RWPE2 (cell line): ENCODE measurements at regions not wholly inside any gene's neighbourhood (a gene's known extent, or its start where the extent isn't known, plus 50 kb on each side); places are given as distances from the start of the nearest gene placed in this dataset.

Experiments used
- ATAC-seq: fragments of 200-7000 bp; cut with Tn5 transposase; 3 replicates; pipeline ENCODE4 v1.9.1; 2021; ENCODE audit warnings: low read depth
- DNase-seq: peaks from one replicate; pipeline ENCODE4 v3.0.0-alpha.2; 2020; ENCODE audit warnings: low spot score
- H3K27ac ChIP-seq: fragments of 450-650 bp; 2 replicates; pipeline ENCODE4 v1.5.1; 2017; ENCODE audit warnings: mild to moderate bottlenecking; ENCODE audit not compliant: poor library complexity, severe bottlenecking
- H3K27me3 ChIP-seq: fragments of 250-450 bp; sonication (Bioruptor Pico); 2 replicates; pipeline ENCODE4 v1.5.1; 2021; ENCODE audit warnings: mild to moderate bottlenecking, moderate library complexity; ENCODE audit not compliant: insufficient read depth, poor library complexity, severe bottlenecking
- H3K36me3 ChIP-seq: fragments of 250-450 bp; sonication (Bioruptor Pico); 2 replicates; pipeline ENCODE4 v1.5.1; 2020; ENCODE audit warnings: low read depth, mild to moderate bottlenecking, moderate library complexity
- H3K4me1 ChIP-seq: fragments of 250-450 bp; sonication (Bioruptor Pico); 2 replicates; pipeline ENCODE4 v1.5.1; 2021; ENCODE audit warnings: mild to moderate bottlenecking, moderate library complexity; ENCODE audit not compliant: insufficient read depth, poor library complexity, severe bottlenecking
- H3K4me3 ChIP-seq: fragments of 250-450 bp; sonication (Bioruptor Pico); 2 replicates; pipeline ENCODE4 v1.5.1; 2021; ENCODE audit warnings: mild to moderate bottlenecking, moderate library complexity; ENCODE audit not compliant: severe bottlenecking
- H3K9me3 ChIP-seq: fragments of 250-450 bp; sonication (Bioruptor Pico); 2 replicates; pipeline ENCODE4 v1.5.1; 2021; ENCODE audit warnings: mild to moderate bottlenecking, moderate library complexity; ENCODE audit not compliant: severe bottlenecking
- TF ChIP-seq, protein P1 (sequence below): fragments of 450-650 bp; IDR thresholded peaks from one replicate; pipeline ENCODE4 v1.5.1; 2017; ENCODE audit warnings: mild to moderate bottlenecking, moderate library complexity; ENCODE audit not compliant: poor library complexity, severe bottlenecking

DNA sequence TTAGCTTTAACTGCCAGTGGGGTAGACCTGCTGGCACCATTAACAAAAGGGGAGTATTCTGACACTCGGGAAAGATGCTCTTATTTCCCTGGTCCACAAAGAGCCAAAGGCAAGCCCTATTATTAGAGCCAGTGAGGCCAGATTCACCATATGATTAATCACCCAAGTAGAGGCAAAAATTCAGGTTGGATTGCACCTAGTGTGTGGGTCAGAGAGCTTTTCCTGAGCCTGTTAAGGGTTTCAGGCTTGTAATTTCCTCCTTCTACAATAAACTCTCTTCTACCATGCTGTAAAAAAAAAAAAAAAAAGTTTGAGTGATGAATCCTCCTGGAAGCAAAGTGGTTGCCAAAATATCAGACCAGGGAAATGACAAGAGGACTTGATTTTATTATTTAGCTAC is 163.5 kb downstream of the MBL2 start:
- DNase-seq (no peak), ATAC-seq (no peak)
- H3K27ac ChIP-seq: no peak overlapping the region
- H3K4me1 ChIP-seq: no peaks in the 10 kb centered on the region
- TF ChIP-seq, protein P1, sequence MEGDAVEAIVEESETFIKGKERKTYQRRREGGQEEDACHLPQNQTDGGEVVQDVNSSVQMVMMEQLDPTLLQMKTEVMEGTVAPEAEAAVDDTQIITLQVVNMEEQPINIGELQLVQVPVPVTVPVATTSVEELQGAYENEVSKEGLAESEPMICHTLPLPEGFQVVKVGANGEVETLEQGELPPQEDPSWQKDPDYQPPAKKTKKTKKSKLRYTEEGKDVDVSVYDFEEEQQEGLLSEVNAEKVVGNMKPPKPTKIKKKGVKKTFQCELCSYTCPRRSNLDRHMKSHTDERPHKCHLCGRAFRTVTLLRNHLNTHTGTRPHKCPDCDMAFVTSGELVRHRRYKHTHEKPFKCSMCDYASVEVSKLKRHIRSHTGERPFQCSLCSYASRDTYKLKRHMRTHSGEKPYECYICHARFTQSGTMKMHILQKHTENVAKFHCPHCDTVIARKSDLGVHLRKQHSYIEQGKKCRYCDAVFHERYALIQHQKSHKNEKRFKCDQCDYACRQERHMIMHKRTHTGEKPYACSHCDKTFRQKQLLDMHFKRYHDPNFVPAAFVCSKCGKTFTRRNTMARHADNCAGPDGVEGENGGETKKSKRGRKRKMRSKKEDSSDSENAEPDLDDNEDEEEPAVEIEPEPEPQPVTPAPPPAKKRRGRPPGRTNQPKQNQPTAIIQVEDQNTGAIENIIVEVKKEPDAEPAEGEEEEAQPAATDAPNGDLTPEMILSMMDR: no peak
- no peaks in the 10 kb centered on the region for H3K9me3 ChIP-seq
- H3K36me3 ChIP-seq: no peaks in the 10 kb centered on the region
- H3K4me3 ChIP-seq: no peak overlapping the region
- no peaks in the 10 kb centered on the region for H3K27me3 ChIP-seq

DNA sequence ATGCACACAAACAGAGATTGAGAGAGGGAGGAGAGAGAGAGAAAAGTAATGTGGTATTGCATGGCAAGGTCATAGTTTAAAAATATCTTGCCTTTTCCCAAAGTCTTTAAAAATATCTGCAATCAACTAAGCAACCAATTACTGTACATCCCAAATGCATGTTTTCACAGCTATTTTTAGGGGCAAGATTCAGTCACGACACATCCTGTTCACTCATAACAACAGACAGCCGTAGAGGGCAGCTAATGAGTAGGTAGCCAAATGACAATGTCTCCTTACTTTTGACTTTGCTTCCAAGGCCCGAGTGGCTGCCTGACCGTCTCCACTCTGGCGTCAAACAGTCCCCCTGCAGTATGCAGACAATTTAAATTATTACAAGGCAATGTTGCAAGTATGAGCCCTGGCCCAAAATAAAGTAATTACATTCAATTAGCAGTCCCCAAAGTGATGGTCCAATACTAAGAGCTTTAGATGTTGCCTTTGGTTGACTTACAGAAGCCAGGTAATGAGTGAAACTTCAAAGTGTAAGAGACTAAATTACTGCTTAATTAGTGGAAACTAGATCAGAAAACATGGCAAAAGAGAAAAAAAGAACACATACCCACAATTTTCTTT is 162.9 kb downstream of the MBL2 start:
- TF ChIP-seq, protein P1: no peak
- ATAC-seq (no peak), DNase-seq (no peak)
- Histone ChIP-seq H3K36me3 (no peaks in the 10 kb centered on the region), H3K4me1 (no peaks in the 10 kb centered on the region), H3K4me3 (no peak overlapping the region), H3K27ac (no peak overlapping the region), H3K27me3 (no peaks in the 10 kb centered on the region), H3K9me3 (no peaks in the 10 kb centered on the region)

GRCh38 chr10:52615331-52615730 is 157.3 kb downstream of the MBL2 start:
- TF ChIP-seq, protein P1: no peak
- Histone ChIP-seq H3K4me1 (peaks cover 10% of the 10 kb centered on the region), H3K36me3 (no peaks in the 10 kb centered on the region), H3K27me3 (no peaks in the 10 kb centered on the region), H3K4me3 (no peak overlapping the region), H3K27ac (no peak overlapping the region), H3K9me3 (no peaks in the 10 kb centered on the region)
- ATAC-seq: no peak
- DNase-seq: no peak

DNA sequence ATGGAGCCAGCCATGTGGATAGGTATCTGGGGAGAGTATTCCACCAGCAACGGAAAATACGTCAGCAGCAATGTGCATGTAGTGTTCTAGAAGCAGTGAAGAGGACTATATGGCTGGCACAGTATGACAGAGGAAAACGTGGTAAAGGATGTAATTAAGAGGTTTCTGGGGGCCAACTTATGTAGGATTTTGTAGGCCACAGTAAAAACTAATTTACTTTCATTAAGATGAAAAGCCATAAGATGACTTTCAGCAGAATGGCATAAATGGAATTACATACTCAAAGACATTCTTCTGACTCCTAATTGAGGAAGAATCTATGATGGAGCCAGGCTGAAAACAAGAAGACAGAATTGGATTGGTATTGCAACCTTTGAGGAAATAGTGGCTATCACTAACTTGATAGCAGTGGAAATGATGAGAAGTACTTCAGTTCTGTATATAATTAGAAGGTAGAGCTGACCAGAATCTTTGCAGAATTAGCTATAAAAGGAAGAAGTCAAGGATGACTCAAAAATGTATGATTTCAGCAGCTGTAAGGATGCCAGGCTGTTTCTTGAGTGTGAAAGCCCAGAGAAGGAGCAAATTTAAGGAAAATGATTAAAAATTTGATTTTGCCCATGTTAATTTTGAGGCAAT is 156.7 kb downstream of the MBL2 start:
- no peak for DNase-seq
- H3K9me3 ChIP-seq: no peaks in the 10 kb centered on the region
- H3K4me1 ChIP-seq: peaks cover 10% of the 10 kb centered on the region
- TF ChIP-seq, protein P1: no peak
- no peaks in the 10 kb centered on the region for H3K27me3 ChIP-seq
- no peak overlapping the region for H3K27ac ChIP-seq
- no peak overlapping the region for H3K4me3 ChIP-seq
- no peak for ATAC-seq
- no peaks in the 10 kb centered on the region for H3K36me3 ChIP-seq

DNA sequence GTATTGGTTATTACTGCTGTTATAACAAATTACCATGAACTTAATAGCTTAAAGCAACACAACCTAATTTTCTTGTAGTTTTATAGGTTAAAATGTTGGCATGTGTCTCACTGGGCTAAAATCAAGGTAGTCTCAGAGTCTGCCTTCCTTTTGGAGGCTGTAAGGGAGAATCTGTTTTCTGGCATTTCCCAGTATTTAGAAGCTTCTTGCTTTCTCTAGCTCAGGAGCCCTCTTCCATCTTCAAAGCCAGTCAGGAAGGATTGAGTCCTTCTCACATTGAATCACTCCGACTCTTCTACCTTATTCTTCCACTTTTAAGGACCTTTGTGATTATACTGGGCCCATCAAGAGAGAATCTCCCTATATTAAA is 156.2 kb downstream of the MBL2 start:
- Histone ChIP-seq H3K27ac (no peak overlapping the region), H3K27me3 (no peaks in the 10 kb centered on the region), H3K4me1 (peaks cover 10% of the 10 kb centered on the region), H3K4me3 (no peak overlapping the region), H3K9me3 (no peaks in the 10 kb centered on the region), H3K36me3 (no peaks in the 10 kb centered on the region)
- no peak for ATAC-seq
- TF ChIP-seq, protein P1: no peak
- DNase-seq: no peak
